GM13977 (cell line): ENCODE measurements at regions not wholly inside any gene's neighbourhood (a gene's known extent, or its start where the extent isn't known, plus 50 kb on each side); places are given as distances from the start of the nearest gene placed in this dataset.
"Not testable (repeated sequence)": the region's sequence is repeated elsewhere in the genome, so short reads cannot be mapped to it uniquely, and the experiment has no call there.

Experiments
- DNase-seq: peaks from one replicate; pipeline ENCODE4 v3.0.0; 2012; ENCODE audit warnings: low spot score
- in situ Hi-C: fragments of 300-500 bp; cut with MboI; formaldehyde crosslinking; loops from one replicate; pipeline ENCODE4 v1.12.0; 2022; ENCODE audit warnings: low sequenced_read_pairs, low pct_unique_long_range_greater_than_20kb, mixed read lengths, inconsistent platforms; ENCODE audit not compliant: unreplicated experiment
- TF ChIP-seq, protein P1 (sequence below): IDR thresholded peaks from 2 replicates; pipeline ENCODE4 v1.5.1; 2012; ENCODE audit warnings: mild to moderate bottlenecking, control low read depth; ENCODE audit not compliant: insufficient read depth; ENCODE audit errors: extremely low read depth, missing control alignments

DNA sequence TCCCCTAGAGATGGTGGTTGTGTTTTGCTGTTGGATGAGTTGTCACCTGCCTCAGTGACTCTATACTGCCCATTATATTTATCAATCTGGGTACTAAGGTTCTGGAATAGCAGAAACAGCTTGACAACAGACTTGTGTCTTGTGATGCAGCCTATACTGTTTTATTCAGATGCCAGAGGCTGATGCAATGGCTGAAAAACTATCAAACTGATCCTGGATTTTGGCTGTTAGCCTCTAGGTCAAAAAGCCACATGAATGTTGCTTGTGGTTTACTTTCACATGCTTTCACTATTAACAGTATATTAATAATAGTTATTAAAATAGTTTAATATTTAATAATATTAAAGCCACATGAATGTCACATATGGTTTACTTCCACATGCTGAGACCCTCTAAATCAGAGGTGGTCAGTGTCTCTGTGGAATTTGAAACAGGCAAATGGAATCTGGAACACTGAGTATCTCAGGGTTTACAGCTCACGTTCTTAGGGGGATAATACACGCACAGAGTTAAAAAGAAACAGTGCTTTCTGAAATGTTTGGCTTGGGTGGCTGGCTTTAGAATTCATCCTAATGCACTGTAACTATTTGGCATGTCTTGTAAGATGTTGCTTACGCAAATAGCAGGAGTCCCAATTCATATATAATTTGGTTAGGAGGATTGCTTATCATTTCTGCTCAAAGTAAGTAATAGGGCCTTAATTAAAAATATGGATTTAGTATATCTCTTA lies 82.5 kb upstream of the LCORL start:
- in situ Hi-C loops = no loop called here
- TF ChIP-seq, protein P1, sequence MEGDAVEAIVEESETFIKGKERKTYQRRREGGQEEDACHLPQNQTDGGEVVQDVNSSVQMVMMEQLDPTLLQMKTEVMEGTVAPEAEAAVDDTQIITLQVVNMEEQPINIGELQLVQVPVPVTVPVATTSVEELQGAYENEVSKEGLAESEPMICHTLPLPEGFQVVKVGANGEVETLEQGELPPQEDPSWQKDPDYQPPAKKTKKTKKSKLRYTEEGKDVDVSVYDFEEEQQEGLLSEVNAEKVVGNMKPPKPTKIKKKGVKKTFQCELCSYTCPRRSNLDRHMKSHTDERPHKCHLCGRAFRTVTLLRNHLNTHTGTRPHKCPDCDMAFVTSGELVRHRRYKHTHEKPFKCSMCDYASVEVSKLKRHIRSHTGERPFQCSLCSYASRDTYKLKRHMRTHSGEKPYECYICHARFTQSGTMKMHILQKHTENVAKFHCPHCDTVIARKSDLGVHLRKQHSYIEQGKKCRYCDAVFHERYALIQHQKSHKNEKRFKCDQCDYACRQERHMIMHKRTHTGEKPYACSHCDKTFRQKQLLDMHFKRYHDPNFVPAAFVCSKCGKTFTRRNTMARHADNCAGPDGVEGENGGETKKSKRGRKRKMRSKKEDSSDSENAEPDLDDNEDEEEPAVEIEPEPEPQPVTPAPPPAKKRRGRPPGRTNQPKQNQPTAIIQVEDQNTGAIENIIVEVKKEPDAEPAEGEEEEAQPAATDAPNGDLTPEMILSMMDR = no peak

DNA sequence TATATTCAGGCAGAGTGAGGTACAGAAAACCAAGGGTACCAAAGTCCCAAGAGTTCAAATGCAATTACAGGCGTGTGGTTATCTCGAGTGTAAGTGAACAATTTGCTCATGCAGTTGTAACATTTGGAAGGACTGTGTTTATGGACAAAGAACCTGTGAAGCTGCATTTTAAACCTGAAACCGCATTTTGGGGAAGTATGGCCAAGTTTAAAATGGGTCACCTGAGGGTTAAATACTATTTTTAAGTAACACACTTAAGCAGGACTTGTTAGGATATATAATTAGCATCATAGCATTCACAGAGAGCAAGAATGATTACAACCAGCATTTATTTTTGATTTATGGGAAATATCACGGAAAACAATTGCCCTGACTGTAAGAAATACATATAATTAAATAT lies 79.1 kb upstream of the LCORL start:
- no peak for DNase-seq
- TF ChIP-seq, protein P1 = no peak
- in situ Hi-C loops = no loop called here

More for the DNA sequence above, 82.5 kb upstream of the LCORL start:
- no peak for DNase-seq

DNA sequence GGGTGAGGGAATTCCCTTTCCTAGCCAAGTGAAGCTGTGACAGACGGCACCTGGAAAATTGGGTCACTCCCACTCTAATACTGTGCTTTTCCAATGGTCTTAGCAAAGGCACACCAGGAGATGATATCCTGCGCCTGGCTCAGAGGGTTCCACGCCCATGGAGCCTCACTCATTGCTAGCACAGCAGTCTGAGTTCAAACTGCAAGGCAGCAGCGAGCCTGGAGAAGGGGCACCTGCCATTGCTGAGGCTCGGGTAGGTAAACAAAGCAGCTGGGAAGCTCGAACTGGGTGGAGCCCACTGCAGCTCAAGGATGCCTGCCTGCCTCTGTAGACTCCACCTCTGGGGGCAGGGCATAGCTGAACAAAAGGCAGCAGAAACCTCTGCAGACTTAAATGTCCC lies 68.9 kb upstream of the LCORL start:
- in situ Hi-C loops, DNase-seq: not testable (repeated sequence)

DNA sequence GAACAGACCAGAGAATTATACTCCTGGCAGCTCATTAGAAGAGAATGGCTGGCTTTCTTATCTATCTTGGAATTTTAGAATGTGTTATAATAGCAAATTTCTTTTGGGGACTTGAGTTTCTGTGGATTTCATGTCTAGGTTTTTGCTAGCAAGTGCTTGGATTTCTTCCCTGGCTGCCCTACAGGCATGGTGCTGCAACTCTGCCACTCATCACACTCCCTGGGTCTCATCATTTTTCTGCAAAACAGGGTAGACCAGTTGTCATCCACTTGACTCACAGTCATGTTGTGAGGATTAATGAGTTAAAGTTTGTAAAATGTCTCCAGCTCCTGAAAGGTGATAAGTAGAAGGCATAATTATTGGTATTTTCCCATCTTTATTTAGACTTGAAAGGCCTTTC lies 60.7 kb upstream of the LCORL start:
- TF ChIP-seq, protein P1 = no peak
- DNase-seq = no peak
- in situ Hi-C loops = no loop called here

DNA sequence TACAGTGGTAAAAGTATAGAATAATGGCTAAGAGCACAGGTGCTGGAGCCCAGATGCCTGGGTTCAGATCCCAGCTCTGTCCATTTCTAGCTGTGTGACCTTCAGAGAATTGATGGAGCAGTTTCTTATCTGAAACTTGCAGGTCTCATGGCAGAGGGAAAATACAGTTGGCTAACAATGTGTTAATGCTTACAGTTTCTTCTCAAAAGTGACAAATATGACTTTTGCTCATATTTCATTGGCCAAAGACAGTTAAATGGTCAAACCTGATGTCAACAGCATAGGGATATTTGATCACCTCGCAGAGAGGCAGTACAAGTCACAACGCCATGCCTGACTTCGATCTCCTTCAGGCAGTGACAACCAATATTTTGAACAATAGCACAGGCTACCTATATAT lies 60.2 kb upstream of the LCORL start:
- TF ChIP-seq, protein P1 = no peak
- DNase-seq = no peak
- in situ Hi-C loops = no loop called here

DNA sequence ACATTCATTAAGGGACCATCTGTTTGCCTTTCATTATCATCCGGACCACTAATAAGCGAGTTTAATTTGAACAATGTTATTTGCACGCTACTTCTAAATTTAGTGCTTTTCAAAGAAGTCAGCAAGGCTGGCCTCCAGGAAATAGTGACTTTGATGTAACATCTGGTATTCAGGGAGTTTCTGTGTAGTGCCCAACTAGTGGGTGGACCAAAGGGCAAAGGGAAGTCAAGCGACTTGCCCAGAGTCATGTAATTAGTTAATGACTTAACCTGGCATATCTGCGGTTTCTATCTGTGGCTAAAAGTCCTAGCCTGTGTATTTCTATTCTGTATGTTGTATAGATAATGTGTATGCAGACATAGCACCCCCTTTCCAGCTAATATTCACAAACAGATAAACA lies 56.3 kb upstream of the LCORL start:
- in situ Hi-C loops = no loop called here
- TF ChIP-seq, protein P1 = no peak
- DNase-seq = no peak

DNA sequence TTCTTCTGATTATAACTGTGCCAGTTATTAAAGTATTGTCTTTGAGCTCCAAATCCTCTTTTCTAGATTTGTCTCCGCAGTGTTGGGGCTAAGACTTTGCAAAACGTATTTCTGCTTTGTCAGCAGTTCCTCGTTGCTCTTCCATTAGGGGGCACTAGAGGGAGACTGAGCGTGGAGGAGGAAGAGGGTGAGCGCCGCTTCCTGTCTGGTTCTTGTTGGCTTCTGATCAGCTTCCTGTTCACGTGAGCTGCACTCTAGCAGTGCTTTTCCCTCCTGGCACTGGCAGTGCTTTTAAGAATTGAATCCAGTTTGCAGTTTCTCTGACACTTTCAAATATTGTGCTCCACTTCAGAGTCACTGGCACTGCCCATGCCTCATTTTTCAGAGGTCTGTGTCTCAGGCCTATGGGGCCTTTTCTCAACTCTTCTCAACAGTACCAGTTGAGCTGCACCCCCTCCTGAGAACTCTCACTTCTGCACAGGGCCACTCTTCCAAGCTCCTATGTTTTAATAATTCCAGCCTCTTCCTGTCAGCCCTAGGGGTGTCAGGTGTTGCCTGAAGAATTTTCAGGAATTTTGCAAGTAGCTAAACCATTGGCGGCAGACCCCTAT lies 54.4 kb upstream of the LCORL start:
- TF ChIP-seq, protein P1 = peak; percentile 35
- in situ Hi-C loops = no loop called here
- DNase-seq = no peak
